A673 (cell line): ENCODE measurements at regions not wholly inside any gene's neighbourhood (a gene's known extent, or its start where the extent isn't known, plus 50 kb on each side); places are given as distances from the start of the nearest gene placed in this dataset.

Experiments
- BruUV-seq: library from RNA; stranded (reverse); fragments of 400-500 nt; replicated peaks from 2 replicates; lab custom pipeline; 2021; lab: Mats Ljungman, UMichigan
- CTCF ChIA-PET: fragments of 300-600 bp; sonication (Branson Sonifier 250); formaldehyde crosslinking; loops from one replicate; lab custom pipeline; 2022; ENCODE audit warnings: antibody characterized with exemption; lab: Charles Lee
- POLR2A ChIA-PET: fragments of 300-600 bp; sonication (Branson Sonifier 250); formaldehyde crosslinking; loops from one replicate; lab custom pipeline; 2022; ENCODE audit warnings: antibody characterized with exemption; ENCODE audit not compliant: low non-redundant PET; lab: Charles Lee
- DNase-seq: peaks from one replicate; pipeline ENCODE4 v3.0.0-alpha.2; 2015; ENCODE audit warnings: low spot score
- H3K27ac ChIP-seq: fragments of 200-600 bp; sonication (generic); 2 replicates; pipeline ENCODE4 v1.5.1; 2016; ENCODE audit warnings: mixed run types, low read depth, mild to moderate bottlenecking, mixed read lengths, antibody characterized with exemption, low read length; ENCODE audit not compliant: poor library complexity, severe bottlenecking
- H3K27me3 ChIP-seq: fragments of 200-600 bp; sonication (generic); replicated peaks from 2 replicates; pipeline ENCODE4 v1.6.1; 2017; ENCODE audit warnings: mixed run types, low read depth, mild to moderate bottlenecking, mixed read lengths, antibody characterized with exemption, low read length; ENCODE audit not compliant: insufficient read depth, poor library complexity
- H3K36me3 ChIP-seq: fragments of 200-600 bp; sonication (generic); 2 replicates; pipeline ENCODE4 v1.6.1; 2016; ENCODE audit warnings: mixed run types, mild to moderate bottlenecking, mixed read lengths, antibody characterized with exemption, low read length; ENCODE audit not compliant: insufficient read depth, poor library complexity, severe bottlenecking
- H3K4me1 ChIP-seq: fragments of 200-600 bp; sonication (generic); 2 replicates; pipeline ENCODE4 v1.6.1; 2017; ENCODE audit warnings: mixed run types, mild to moderate bottlenecking, mixed read lengths, antibody characterized with exemption, low read length; ENCODE audit not compliant: insufficient read depth, poor library complexity, severe bottlenecking
- H3K4me3 ChIP-seq: fragments of 200-600 bp; sonication (generic); 2 replicates; pipeline ENCODE4 v1.5.1; 2016; ENCODE audit warnings: low read depth, mixed run types, mild to moderate bottlenecking, mixed read lengths, low read length; ENCODE audit not compliant: poor library complexity, severe bottlenecking
- H3K9me3 ChIP-seq: fragments of 200-600 bp; sonication (generic); 2 replicates; pipeline ENCODE4 v1.6.1; 2016; ENCODE audit warnings: mixed run types, low read depth, mild to moderate bottlenecking, mixed read lengths, antibody characterized with exemption, low read length; ENCODE audit not compliant: poor library complexity, severe bottlenecking
- CTCF ChIP-seq: fragments of 300-800, 200-600 bp; sonication (generic); conservative IDR thresholded peaks from 2 replicates; pipeline ENCODE4 v1.5.1; 2017; ENCODE audit warnings: low read depth, mild to moderate bottlenecking, antibody characterized with exemption, low read length, moderate library complexity, mixed read lengths
- EZH2 ChIP-seq: fragments of 200-600 bp; sonication (generic); IDR thresholded peaks from 2 replicates; pipeline ENCODE4 v1.6.1; 2017; ENCODE audit warnings: borderline replicate concordance, low read depth, mild to moderate bottlenecking, mixed read lengths, antibody characterized with exemption, low read length; ENCODE audit not compliant: poor library complexity, severe bottlenecking
- intact Hi-C: fragments of 100-400 bp; cut with micrococcal nuclease; formaldehyde crosslinking; loops from one replicate; pipeline ENCODE4 v1.10.0; 2022; ENCODE audit not compliant: unreplicated experiment

GRCh38 chr5:165602529-165602928, 2097.1 kb downstream of the MAT2B start:
- Histone ChIP-seq H3K27ac (no peak overlapping the region), H3K9me3 (no peaks in the 10 kb centered on the region), H3K4me3 (no peak overlapping the region), H3K4me1 (no peaks in the 10 kb centered on the region), H3K27me3 (no peaks in the 10 kb centered on the region), H3K36me3 (no peaks in the 10 kb centered on the region)
- DNase-seq: no peak
- intact Hi-C loops: no loop called here
- no peak for TF ChIP-seq EZH2
- no peak for TF ChIP-seq CTCF
- CTCF ChIA-PET: no interaction called here
- POLR2A ChIA-PET: no interaction called here
- no TSS peak for BruUV-seq

- no peak for DNase-seq
- Histone ChIP-seq H3K27ac (no peak overlapping the region), H3K36me3 (no peaks in the 10 kb centered on the region), H3K9me3 (no peaks in the 10 kb centered on the region), H3K4me3 (no peak overlapping the region), H3K27me3 (no peaks in the 10 kb centered on the region), H3K4me1 (no peaks in the 10 kb centered on the region)
- TF ChIP-seq CTCF: no peak
- TF ChIP-seq EZH2: no peak
- ChIA-PET CTCF (no interaction called here), POLR2A (no interaction called here)
- BruUV-seq: no TSS peak
- intact Hi-C loops: no loop called here
Observed at GRCh38 chr5:165607026-165607425, 2101.6 kb downstream of the MAT2B start.

- intact Hi-C loops: no loop called here
- CTCF ChIA-PET: no interaction called here
- no peak overlapping the region for H3K4me3 ChIP-seq
- DNase-seq: no peak
- no peaks in the 10 kb centered on the region for H3K4me1 ChIP-seq
- H3K36me3 ChIP-seq: no peaks in the 10 kb centered on the region
- TF ChIP-seq EZH2 (no peak), CTCF (no peak)
- POLR2A ChIA-PET: no interaction called here
- BruUV-seq: no TSS peak
- no peaks in the 10 kb centered on the region for H3K27me3 ChIP-seq
- H3K27ac ChIP-seq: no peak overlapping the region
- no peaks in the 10 kb centered on the region for H3K9me3 ChIP-seq
Observed at GRCh38 chr5:165609871-165610270, 2104.5 kb downstream of the MAT2B start.
